Stimulated activated CD4-positive, alpha-beta T cell treated with anti-CD3 and anti-CD28 coated beads, Interleukin-15, amount 100 ng/mL, for 48 hours (primary cell): ENCODE measurements at regions not wholly inside any gene's neighbourhood (a gene's known extent, or its start where the extent isn't known, plus 50 kb on each side); places are given as distances from the start of the nearest gene placed in this dataset.

Experiments
- DNase-seq, 2 donors: peaks; one replicate each; pipeline ENCODE4 v3.0.0-alpha.2; 2020; ENCODE audit warnings: low read depth in 2 of 2

DNA sequence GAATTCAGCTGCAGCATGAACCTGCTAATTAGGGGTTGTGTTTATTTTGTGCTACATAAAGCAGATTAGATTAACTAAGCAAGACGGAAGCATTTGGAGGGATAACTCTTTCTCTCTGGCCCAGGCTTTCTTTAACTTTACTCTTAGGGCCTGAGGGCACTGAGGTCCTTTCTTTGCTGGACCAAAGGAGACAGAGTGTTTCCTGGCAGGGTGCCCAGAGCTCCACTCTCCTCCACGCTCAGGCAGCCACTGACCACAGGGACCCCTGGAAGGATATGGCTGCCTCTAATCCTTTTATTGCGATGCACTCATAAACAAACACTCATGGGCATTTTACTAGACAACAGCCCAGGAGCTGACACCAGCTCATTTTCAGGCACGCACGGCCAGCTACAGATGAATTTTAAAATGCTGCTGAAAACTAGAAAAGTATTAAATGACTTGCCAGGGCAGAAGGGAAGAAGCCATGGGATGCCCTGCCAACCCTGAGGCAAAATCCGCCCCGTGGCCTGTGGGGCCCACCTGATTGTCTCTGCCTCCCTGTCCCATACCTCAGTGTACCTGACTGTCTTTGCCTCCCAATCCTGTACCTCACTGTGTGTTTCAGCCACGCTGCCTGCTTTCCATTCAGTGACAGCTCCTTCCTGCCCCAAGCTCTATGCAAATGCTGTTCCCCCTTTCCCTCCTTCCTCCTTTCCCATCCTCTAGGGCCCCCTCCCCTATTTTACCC, 192.6 kb upstream of the NAV2 start:
- no peak for DNase-seq

DNA sequence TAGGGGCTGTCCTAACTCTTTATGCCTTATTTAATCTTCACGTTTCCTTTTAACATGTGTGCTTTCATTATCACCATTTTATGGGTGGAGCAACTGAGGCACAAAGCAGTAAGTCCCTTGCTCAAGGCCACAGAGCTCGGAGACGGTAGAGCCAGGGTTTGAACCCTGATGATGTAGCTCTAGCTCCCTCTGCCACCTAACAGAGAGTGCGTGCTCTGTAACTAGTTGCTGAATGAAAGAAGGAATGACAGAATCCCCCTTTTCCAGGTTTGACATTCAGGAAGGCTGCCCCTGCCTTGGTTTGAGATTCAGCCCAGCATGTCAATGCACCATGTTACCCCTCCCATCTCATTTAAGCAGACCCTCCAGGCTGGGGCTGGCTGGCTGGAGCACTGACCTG, 193.3 kb upstream of the NAV2 start:
- no peak for DNase-seq

DNA sequence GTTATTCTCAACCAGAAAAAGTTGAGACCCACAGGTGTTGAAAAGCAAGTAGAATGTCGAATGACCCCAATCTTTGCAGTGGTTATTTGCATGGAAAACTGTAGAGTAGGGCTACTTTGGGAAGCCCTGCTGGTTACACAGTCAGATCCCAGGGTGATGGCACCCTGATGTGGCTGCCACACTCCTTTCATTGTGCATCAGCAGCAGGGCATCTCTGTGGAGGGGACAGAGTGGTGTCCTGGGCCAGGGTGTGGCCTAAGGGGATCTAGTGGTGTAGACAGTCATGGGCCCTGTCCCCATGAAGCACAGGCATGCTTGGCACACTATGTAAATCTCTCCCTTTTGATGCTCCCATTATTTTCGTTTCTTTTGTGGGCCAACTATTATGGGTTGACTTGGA, 199.4 kb upstream of the NAV2 start:
- no peak for DNase-seq

DNA sequence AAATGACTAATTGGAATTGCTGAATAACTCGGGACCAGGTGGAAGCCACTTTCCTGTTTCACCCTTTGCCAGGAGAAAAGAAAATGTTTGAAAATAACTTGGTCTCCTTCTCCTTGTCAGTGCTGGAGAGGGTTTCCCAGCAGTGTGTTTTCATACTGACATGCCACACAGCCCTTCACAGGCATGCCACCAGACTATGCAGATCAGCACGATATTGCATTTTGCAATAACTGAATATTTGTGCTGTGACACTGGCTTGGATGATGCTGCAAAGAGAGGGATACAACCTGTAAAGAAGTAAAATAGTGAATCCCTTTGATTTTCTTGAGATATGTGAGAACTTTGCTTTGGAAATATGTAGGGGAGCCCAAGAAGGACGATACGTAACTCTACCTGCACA, 200.0 kb upstream of the NAV2 start:
- DNase-seq = no peak

DNA sequence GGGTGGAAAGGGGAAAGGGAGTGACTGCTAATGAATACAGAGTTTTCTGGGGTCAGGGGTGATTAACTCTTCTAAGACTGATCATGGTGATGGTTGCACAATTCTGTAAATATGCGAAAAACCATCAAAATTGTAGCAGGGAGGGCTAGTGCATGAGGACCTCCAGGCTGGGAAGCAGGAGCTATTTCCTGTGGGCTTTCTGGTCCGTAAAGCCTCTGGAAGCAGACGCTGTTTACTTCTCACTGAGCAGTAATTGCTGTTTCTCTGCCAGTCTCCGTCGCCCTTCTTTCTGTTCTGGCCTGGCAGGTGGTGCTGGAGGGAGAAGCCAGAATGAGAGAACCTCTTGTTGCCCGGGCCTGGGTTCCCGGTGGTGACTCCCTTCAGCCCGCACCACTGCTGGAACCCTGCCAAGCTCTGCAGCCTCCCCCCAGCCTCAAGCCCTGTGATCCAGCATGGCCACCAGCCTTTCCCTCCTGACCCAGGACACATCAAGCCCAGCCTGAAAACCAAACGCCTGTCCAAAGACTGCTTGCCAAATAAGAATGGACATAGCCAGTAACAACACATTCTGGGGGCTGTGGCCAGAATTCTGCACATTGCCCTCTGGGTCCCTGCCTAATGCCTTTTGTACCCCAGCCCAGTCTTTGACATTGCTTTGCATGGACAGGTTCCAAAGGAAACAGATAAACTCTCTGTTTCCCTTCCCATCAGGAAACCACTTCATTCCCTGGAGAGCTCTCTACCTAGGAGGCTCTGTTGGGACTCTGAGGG, 201.0 kb upstream of the NAV2 start:
- no peak for DNase-seq

DNA sequence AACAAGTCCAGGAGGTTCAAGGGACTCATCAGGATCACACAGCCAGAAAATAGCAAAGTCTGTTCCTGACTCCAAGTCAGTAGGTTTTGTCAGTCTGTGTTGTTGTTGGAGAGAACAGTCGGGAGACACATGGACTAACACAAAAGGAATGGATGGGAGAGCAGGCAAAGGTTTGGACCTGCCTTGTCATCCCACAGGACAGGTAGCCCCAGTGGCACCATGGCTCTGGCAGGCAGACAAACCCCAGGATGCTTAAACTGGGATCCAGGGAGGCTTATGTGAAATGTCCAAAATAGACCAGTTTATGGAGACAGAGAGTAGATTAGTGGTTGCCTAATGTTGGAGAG, 201.6 kb upstream of the NAV2 start:
- DNase-seq = no peak

DNA sequence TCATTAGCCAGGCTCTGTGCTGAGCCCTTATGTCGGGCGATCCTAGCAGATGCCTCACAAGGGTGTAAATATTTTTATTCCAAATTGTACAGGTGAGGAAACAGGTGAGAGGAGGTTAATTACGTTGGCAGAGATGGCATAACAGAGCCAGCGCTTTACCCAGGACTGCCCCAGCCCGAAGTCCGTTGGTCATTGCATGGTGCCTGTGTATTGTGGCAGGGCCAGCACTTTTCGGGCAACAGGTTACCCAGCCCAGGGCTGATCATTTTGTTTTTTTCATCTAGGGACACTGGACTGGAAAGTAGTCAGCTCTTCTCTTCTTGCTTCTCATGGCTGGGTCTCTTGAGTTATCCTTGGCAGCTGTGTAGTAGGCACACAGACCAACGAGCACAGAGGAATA, 202.2 kb upstream of the NAV2 start:
- no peak for DNase-seq

DNA sequence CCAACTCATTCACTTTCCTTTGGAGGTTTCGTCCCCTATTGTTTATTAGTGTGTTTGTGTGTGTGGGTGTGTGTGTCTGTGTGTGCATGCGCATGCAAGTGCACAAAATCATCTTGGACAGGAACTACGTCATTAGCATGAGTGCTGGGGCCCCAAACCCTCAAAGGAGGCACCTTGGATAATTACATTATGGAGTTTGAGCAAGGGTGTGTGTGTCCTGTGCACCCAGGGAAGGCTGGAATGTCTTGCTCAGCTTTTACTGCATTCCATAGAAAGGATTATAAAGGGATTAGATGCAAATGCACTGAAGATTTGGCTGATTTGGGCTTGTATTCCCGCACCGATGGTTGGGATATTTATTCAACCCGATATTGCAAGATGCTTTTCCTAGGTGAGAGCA, 203.4 kb upstream of the NAV2 start:
- DNase-seq = no peak

DNA sequence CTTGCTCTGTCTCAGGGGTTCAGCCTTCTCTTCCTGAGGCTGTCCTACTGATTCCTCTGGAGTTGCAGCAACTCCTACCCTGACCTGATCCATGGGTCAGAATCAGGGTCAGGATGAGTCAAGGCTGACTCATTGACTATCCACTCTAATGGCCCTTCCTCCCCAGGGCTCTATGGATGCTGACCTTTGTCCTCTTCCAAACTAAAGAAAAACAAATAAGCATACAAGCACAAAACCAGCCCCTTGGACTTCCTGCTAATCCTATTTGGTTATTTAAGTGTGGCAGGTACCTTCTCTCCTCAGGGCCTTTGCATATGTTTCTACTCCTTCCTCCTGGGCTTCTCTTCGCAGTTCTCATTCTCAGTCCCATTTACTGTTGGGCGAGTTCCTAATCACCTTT, 204.5 kb upstream of the NAV2 start:
- no peak for DNase-seq

DNA sequence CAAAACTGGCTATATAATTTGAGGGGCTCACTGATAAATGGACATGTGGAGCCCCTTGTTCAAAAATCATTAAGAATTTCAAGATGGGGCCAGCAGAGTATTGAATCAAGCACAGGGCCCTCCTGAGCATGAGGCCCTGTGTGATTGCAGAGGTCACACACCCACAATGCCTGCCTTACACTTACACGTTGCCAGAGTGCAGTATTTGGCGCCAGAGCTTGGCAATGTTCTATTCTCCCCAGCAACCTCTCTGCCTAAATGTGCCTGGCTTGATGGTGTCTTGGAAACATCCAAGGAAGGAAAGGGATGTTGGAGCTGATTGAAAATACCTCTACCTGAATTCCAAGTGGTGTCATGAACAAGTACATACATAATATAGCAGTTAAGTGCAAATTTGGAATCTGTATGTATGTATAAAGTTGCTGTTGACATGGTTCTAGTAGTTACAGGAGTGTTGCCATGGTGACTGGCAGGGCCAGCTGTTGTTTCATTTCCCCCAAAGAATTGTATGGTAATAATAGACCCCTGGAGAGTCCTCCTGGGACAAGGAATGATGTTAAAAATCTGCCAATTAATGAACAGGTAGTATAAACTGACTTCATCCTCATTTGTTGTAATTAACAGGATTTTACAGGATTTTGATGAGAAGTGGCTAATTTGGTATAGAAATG, 205.7 kb upstream of the NAV2 start:
- DNase-seq = no peak

DNA sequence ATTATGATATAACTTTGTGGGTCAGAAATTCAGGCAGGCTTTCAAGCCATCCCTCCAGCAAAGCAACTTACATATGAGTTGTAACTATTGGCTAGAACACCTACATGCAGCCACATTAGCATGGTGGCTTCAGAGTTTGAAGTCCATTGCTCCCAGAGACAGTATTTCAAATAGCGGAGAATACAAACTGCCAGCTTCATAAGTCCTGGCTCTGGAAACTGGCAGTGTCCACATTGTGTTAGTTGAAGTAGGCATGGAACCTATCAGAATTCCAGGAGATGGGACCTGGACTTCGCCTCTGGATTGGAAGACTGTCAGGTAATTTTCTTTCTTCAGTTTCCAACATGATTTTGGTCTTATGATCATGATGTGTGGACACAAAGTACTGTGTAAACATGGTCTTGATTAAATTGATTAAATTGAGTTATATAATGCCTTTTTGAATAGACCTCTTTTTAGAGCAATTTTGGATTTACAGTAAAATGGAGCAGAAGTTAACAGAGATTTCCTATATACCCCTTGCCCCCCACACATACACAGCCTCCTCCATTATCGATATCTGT, 209.9 kb upstream of the NAV2 start:
- no peak for DNase-seq

DNA sequence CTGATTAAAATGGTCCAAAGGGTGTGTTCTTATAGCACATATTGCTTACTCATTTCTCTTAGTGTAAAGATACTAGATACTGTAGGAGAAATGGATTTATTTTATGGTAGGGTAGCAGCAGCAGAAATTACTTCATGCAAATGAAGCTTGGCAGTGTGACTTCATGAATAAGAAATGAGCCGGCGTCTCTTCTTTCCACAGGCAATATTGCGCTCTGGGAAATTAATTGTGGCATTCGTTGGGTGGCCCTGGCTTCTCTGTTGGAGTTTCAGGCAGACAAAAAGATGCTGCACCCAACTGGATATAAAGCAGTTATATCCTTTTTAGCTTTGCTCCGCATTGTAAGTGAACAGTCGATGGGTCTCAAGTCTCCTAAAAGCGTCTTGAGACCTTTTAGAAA, 211.0 kb upstream of the NAV2 start:
- no peak for DNase-seq

DNA sequence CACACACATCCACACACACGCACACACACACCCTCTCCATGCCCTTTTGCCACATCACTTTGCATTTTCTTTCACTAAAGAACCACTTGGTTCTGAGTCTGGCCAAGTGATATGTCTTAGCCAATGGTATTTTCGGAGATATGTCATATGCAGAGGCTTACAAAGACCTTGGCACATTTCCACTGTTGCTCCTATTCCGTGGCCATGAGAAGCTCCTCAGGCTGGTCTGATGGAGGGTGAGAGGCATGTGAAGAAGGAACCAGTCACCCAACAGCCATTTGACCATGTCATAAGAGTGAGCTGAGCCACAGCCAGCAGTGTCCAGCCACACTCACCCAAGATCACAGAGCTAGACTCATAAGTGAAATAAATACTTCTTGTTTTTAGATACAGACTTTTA, 212.6 kb upstream of the NAV2 start:
- no peak for DNase-seq

DNA sequence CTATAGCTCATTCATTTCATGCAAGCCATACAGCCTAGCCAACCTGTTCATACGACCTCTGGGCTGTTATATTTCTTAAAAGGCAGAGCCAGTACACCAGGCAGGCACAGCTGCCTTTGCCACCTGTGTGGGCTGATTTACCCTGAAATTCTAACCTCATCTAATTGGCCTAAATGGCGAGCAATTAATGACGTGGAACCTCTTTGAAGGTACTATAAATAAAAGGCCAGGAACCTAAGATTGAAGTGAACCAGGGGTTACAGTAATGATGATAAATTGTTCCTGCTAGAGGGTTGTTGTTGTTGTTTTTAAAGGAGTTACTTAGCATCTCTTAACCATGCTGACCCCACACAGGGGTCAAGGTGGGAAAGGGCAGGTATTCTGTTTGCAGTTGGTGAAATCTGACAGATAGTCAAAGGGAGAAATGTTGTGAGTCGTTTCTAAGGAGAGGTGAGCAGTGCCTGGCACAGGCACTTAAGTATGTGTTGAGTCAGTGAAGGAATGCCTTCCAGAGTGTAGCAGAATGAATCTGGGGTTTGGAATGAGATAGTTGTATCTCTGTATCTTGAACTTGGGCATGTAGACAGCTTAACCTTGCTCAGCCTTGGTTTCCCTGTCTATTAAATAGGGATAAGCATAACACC, 213.5 kb upstream of the NAV2 start:
- DNase-seq = no peak

DNA sequence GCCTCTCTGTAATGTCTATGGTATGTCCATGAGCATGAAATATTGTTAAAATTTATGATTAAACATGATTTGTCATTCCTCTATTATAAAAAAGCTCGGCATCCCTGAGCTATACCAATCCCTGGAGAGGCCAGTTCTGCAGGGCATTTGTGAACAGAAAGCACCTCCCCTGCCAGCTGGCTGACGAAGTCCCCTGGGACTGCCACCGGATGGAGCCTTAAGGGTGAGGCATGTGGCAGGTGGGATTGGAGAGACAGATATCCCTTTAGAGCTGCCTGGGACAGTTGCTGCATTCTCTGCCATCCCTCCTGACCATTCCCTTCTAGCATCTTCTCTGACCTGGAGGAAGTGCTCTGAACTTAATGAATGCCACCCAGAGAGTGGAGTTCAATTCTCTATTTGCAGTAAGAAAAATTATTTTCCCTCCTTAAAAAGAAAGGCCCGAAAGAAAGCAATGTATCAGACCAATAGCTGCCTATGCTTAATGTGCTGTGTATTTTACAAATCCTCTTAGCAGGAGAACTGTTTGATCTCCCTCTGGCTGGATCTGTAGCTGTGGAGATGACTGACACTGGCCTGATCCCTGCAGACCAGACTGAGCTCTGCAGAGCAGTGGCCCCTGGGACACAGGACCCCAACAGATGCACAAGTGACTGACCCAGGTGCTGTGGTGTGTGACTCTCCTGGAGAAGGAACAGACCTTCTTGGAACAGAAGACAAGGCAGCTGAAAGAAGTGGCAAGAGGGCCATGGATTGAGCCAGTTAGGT, 219.0 kb upstream of the NAV2 start:
- DNase-seq = no peak

DNA sequence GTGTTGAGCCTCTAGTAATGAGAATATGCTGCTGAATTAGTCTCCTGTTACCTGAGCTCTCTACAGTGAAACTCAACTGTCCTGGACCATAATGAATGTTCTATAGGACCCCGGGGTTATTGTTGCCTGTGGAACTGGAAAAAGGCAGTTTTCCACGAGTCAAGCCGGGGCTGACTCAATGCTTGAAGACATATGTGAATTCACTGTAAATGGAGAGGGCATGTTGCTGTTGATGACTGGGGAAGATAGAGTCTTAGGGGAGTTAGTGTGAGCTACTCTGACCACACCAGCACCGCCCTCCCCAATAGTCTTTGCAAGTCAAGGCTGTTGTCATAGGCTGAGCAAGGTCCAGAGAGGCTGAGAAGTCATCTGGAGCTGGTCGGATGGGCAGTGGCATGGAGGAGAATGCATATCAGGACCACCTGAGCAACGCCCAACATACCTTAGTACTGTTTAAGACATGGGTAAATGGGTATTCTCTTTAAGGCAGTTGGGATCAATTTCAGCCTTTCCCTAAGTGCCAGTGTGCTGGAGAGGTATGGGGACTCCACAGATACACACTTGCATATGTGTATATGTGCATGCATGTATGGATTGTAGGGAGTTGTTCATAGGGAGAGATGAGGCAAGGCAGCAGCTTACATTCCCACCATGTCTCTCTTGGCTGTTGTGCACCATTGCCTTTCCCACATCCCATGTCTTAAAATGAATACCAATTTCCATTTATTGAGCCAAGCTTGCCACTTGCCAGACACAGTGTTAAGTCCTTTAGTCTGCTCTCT, 230.1 kb upstream of the NAV2 start:
- DNase-seq = no peak

DNA sequence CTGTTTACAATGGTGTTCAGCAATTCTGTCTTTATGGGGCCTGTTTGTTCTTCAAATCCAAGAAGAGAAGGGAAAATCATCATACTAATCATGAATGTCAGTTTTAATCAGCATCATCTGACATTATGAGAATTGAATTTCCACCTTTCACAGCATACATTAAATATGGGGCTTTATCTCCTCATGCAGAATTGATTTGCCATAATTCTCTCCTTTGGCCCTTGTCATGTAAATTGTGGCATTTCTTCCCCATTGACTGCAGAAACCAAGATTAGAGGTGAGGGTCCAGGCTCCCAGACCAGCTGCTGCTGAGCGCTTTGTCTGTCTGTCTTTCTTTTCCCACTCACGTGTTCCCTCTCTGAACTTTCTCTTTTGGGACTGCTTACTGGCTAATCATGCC, 232.1 kb upstream of the NAV2 start:
- DNase-seq = no peak

DNA sequence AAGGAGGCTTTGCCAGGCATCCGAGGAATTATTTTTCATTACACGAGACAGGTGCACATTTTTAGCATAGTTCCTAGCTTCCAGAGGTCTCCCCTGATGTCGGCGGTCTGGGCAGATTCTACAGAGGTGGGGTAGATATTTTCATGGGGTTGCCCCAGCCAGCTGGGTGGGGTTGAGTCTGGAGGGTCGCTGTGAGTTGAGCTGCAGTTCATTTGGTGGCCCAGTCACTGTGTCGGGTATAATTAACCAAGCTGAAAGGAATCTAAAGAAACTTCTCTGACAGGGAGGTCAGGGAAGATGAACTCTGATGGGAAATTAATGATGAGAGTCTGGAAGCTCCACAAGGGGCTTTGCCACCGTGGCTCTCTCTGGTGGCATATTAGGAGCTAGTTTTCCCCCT, 233.7 kb upstream of the NAV2 start:
- no peak for DNase-seq

DNA sequence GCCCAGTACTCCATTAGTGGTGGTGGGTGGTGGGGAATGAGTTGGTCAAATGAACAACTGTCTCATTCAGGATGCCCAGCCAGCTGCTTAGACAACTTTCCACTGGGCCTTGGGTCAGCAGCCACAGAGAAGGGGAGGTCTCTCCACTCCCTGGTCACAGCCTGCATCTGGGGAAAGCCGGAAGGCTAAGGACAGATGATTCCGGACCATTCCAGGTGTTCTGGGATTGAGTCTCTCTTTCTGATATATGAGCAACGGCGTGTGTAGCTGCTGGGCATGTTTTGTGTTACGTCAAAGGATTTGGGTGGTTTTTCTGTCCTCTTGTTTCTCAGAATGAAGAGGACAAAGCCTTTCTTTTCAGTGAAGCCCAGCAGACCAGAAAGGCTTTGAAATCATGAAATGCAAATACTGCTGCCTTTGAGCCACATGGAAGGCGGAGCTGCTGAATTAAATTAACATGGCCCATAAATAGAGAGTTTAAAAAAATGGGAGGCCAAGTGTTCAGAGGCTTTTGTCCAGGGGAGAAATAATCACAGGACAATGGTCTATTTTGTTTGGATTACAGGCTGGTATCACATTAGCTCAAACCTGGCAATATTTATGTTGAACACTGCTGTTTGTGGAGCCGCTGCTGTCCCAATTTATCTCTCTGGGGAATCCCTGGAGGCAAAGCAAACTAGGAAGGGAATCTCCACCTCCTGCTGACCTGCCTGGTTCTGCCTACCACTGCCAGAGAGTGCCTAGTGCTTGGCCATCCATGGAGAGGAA, 234.4 kb upstream of the E2F8 start:
- no peak for DNase-seq

DNA sequence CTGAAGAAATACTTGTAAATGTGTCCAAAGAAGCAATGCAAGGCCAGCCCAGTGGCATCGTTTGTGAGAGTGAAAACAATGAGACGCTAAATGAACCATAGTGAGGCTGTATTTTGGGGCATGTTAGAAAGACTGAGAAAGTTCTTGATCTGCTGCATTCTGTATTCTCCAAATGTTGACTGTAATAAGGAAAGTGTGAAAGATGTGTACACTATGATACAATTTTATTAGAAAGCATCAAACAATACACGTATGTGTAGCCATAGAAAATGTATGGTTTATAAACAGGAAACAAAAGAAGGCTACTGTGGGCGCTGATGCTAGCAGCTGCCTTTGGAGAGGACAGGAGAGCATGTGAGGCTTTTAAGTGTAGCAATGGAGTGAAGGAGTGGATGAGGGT, 233.5 kb upstream of the E2F8 start:
- DNase-seq = no peak
